Neural cell (in vitro differentiated cells): ENCODE measurements at regions not wholly inside any gene's neighbourhood (a gene's known extent, or its start where the extent isn't known, plus 50 kb on each side); places are given as distances from the start of the nearest gene placed in this dataset.

Experiments used
- H2AFZ ChIP-seq: fragments of 200-600, 300-800 bp; sonication (generic), shearing (Covaris generic); 2 replicates; pipeline ENCODE4 v1.6.0; 2014; ENCODE audit warnings: low read depth, mild to moderate bottlenecking, antibody characterized with exemption, low read length, moderate library complexity
- H3F3A ChIP-seq: fragments of 200-600 bp; shearing (Covaris generic); 2 replicates; pipeline ENCODE4 v1.6.1; 2016; ENCODE audit warnings: mild to moderate bottlenecking, moderate library complexity, mixed read lengths, antibody characterized with exemption, low read length; ENCODE audit not compliant: insufficient read depth, poor library complexity, severe bottlenecking
- H3K27ac ChIP-seq: fragments of 200-600, 300-800 bp; sonication (generic), shearing (Covaris generic); 2 replicates; pipeline ENCODE4 v1.5.1; 2014; ENCODE audit warnings: mild to moderate bottlenecking, low read length, moderate library complexity
- H3K27me3 ChIP-seq: fragments of 300-800, 200-600 bp; sonication (generic), shearing (Covaris generic); 2 replicates; pipeline ENCODE4 v1.6.0; 2014; ENCODE audit warnings: mild to moderate bottlenecking, low read depth, low read length, moderate library complexity; ENCODE audit not compliant: insufficient read depth
- H3K36me3 ChIP-seq: fragments of 300-800, 200-600 bp; sonication (generic), shearing (Covaris generic); 2 replicates; pipeline ENCODE4 v1.5.1; 2014; ENCODE audit warnings: mild to moderate bottlenecking, antibody characterized with exemption, low read length, moderate library complexity; ENCODE audit not compliant: insufficient read depth
- H3K4me2 ChIP-seq: fragments of 300-800, 200-600 bp; sonication (generic), shearing (Covaris generic); 2 replicates; pipeline ENCODE4 v1.6.0; 2014; ENCODE audit warnings: mild to moderate bottlenecking, low read length
- H3K4me3 ChIP-seq: fragments of 300-800, 200-600 bp; sonication (generic), shearing (Covaris generic); 2 replicates; pipeline ENCODE4 v1.5.1; 2014; ENCODE audit warnings: mild to moderate bottlenecking, low read length, moderate library complexity
- H3K79me2 ChIP-seq: fragments of 200-600 bp; shearing (Covaris generic); replicated peaks from 2 replicates; pipeline ENCODE4 v1.6.0; 2014; ENCODE audit warnings: mild to moderate bottlenecking, low read length, moderate library complexity; ENCODE audit not compliant: insufficient read depth
- H3K9ac ChIP-seq: fragments of 300-800, 200-600 bp; sonication (generic), shearing (Covaris generic); 2 replicates; pipeline ENCODE4 v1.6.1; 2016; ENCODE audit warnings: mild to moderate bottlenecking, low read length, mixed read lengths
- H3K9me2 ChIP-seq: fragments of 200-600 bp; shearing (Covaris generic); 2 replicates; pipeline ENCODE4 v1.6.1; 2016; ENCODE audit warnings: mild to moderate bottlenecking, low read length, mixed read lengths; ENCODE audit not compliant: insufficient read depth
- H3K9me3 ChIP-seq: fragments of 200-600, 300-800 bp; sonication (generic), shearing (Covaris generic); 2 replicates; pipeline ENCODE4 v1.6.1; 2016; ENCODE audit warnings: mild to moderate bottlenecking, mixed run types, low read length, moderate library complexity, mixed read lengths
- H4K20me1 ChIP-seq: fragments of 200-600 bp; shearing (Covaris generic); 2 replicates; pipeline ENCODE4 v1.6.1; 2016; ENCODE audit warnings: mild to moderate bottlenecking, mixed run types; ENCODE audit not compliant: insufficient read depth
- EP300 ChIP-seq: fragments of 450-650 bp; conservative IDR thresholded peaks from 2 replicates; pipeline ENCODE4 v1.6.1; 2014; ENCODE audit warnings: antibody characterized with exemption, mild to moderate bottlenecking, moderate library complexity; ENCODE audit not compliant: poor library complexity, severe bottlenecking
- EZH2 ChIP-seq: fragments of 200-600, 300-800 bp; shearing (Covaris generic), sonication (generic); IDR thresholded peaks from 2 replicates; pipeline ENCODE4 v1.6.1; 2014; ENCODE audit warnings: antibody characterized with exemption, low read length, borderline replicate concordance, mild to moderate bottlenecking; ENCODE audit not compliant: insufficient read depth, poor library complexity, severe bottlenecking
- MXI1 ChIP-seq: fragments of 450-650 bp; conservative IDR thresholded peaks from 2 replicates; pipeline ENCODE4 v1.6.1; 2014; ENCODE audit warnings: antibody characterized with exemption, mild to moderate bottlenecking; ENCODE audit not compliant: poor library complexity, severe bottlenecking
- POLR2AphosphoS5 ChIP-seq: IDR thresholded peaks from 2 replicates; pipeline ENCODE4 v1.6.1; 2012
- RAD21 ChIP-seq: fragments of 450-650 bp; conservative IDR thresholded peaks from 2 replicates; pipeline ENCODE4 v1.6.1; 2014; ENCODE audit warnings: antibody characterized with exemption, mild to moderate bottlenecking, moderate library complexity
- SMC3 ChIP-seq: fragments of 450-650 bp; conservative IDR thresholded peaks from 2 replicates; pipeline ENCODE4 v1.6.1; 2014; ENCODE audit warnings: antibody characterized with exemption, mild to moderate bottlenecking, moderate library complexity; ENCODE audit not compliant: poor library complexity
- TAF1 ChIP-seq: IDR thresholded peaks from 2 replicates; pipeline ENCODE4 v1.6.1; 2012; ENCODE audit warnings: low read depth
- TF ChIP-seq, protein P1 (sequence below): IDR thresholded peaks from 2 replicates; pipeline ENCODE4 v1.6.1; 2012; ENCODE audit warnings: borderline replicate concordance
- TF ChIP-seq, protein P2 (sequence below): fragments of 450-650 bp; IDR thresholded peaks from 2 replicates; pipeline ENCODE4 v1.5.1; 2014; ENCODE audit warnings: antibody characterized with exemption, mild to moderate bottlenecking, moderate library complexity; ENCODE audit not compliant: poor library complexity, severe bottlenecking

DNA sequence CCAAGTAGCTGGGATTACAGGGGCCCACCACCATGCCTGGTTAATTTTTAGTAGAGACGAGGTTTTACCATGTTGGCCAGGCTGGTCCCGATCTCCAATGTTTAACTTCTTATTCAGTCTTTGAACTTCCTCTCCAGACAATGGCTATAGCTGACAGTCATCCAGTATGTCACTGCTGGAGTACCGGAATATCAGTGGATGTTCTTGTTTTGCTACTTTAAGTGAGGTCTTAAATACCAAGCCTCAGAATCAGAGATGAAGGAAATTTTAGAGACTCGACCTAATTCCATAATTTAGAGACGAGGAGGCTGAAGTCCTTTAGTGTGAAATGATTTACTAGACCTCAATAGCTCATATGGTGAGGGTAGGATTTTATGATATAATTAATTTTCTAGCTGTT lies 294.8 kb upstream of the KLF6 start:
- Histone ChIP-seq H3K27ac (no peak overlapping the region), H3K9ac (no peak overlapping the region), H3K27me3 (no peaks in the 10 kb centered on the region), H3K9me3 (no peaks in the 10 kb centered on the region), H3K36me3 (no peaks in the 10 kb centered on the region), H2AFZ (no peak overlapping the region), H3K4me3 (no peak overlapping the region), H3F3A (no peaks in the 10 kb centered on the region), H3K9me2 (no peaks in the 10 kb centered on the region), H3K4me2 (no peak overlapping the region), H4K20me1 (no peaks in the 10 kb centered on the region), H3K79me2 (no peaks in the 10 kb centered on the region)
- TF ChIP-seq RAD21 (no peak), EP300 (no peak), MXI1 (no peak), SMC3 (no peak), TAF1 (no peak)
- TF ChIP-seq, protein P1, sequence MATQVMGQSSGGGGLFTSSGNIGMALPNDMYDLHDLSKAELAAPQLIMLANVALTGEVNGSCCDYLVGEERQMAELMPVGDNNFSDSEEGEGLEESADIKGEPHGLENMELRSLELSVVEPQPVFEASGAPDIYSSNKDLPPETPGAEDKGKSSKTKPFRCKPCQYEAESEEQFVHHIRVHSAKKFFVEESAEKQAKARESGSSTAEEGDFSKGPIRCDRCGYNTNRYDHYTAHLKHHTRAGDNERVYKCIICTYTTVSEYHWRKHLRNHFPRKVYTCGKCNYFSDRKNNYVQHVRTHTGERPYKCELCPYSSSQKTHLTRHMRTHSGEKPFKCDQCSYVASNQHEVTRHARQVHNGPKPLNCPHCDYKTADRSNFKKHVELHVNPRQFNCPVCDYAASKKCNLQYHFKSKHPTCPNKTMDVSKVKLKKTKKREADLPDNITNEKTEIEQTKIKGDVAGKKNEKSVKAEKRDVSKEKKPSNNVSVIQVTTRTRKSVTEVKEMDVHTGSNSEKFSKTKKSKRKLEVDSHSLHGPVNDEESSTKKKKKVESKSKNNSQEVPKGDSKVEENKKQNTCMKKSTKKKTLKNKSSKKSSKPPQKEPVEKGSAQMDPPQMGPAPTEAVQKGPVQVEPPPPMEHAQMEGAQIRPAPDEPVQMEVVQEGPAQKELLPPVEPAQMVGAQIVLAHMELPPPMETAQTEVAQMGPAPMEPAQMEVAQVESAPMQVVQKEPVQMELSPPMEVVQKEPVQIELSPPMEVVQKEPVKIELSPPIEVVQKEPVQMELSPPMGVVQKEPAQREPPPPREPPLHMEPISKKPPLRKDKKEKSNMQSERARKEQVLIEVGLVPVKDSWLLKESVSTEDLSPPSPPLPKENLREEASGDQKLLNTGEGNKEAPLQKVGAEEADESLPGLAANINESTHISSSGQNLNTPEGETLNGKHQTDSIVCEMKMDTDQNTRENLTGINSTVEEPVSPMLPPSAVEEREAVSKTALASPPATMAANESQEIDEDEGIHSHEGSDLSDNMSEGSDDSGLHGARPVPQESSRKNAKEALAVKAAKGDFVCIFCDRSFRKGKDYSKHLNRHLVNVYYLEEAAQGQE = no peak

DNA sequence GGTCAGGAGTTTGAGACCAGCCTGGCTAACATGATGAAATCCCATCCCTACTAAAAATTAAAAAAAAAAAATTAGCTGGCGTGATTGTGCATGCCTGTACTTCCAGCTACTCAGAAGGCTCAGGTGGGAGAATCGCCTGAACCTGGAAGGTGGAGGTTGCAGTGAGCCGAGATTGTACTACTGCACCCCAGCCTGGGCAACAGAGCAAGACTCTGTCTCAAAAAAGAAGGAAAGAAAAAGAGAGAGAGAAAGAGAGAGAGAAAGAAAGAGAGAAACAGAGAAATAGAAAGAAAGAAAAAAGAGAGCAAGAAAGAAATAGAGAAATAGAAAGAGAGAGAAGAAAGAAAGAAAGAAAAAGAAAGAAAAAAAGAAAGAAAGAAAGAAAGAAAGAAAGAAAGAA lies 292.8 kb upstream of the KLF6 start:
- Histone ChIP-seq H3K9me3 (no peaks in the 10 kb centered on the region), H3K9ac (no peak overlapping the region), H3K4me3 (no peak overlapping the region), H3K79me2 (no peaks in the 10 kb centered on the region), H3K9me2 (no peaks in the 10 kb centered on the region), H2AFZ (no peak overlapping the region), H3F3A (no peaks in the 10 kb centered on the region), H4K20me1 (no peaks in the 10 kb centered on the region), H3K36me3 (no peaks in the 10 kb centered on the region), H3K27me3 (no peaks in the 10 kb centered on the region), H3K4me2 (no peak overlapping the region), H3K27ac (no peak overlapping the region)
- TF ChIP-seq SMC3 (no peak), EP300 (no peak), TAF1 (no peak), POLR2AphosphoS5 (no peak), EZH2 (no peak), RAD21 (no peak), MXI1 (no peak)
- TF ChIP-seq, protein P2, sequence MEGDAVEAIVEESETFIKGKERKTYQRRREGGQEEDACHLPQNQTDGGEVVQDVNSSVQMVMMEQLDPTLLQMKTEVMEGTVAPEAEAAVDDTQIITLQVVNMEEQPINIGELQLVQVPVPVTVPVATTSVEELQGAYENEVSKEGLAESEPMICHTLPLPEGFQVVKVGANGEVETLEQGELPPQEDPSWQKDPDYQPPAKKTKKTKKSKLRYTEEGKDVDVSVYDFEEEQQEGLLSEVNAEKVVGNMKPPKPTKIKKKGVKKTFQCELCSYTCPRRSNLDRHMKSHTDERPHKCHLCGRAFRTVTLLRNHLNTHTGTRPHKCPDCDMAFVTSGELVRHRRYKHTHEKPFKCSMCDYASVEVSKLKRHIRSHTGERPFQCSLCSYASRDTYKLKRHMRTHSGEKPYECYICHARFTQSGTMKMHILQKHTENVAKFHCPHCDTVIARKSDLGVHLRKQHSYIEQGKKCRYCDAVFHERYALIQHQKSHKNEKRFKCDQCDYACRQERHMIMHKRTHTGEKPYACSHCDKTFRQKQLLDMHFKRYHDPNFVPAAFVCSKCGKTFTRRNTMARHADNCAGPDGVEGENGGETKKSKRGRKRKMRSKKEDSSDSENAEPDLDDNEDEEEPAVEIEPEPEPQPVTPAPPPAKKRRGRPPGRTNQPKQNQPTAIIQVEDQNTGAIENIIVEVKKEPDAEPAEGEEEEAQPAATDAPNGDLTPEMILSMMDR = no peak
- TF ChIP-seq, protein P1 = no peak
